GM18505 (cell line): ENCODE measurements at regions not wholly inside any gene's neighbourhood (a gene's known extent, or its start where the extent isn't known, plus 50 kb on each side); places are given as distances from the start of the nearest gene placed in this dataset.

Source experiments
- ATAC-seq: cut with Tn5 transposase; IDR thresholded peaks from one replicate; pipeline ENCODE4 v1.9.1; 2021; ENCODE audit not compliant: unreplicated experiment
- POLR2A ChIP-seq: IDR thresholded peaks from 4 replicates; pipeline ENCODE4 v1.6.1; 2011; ENCODE audit warnings: borderline replicate concordance; ENCODE audit not compliant: insufficient read depth, insufficient read length; ENCODE audit errors: extremely low read depth

- TF ChIP-seq POLR2A = no peak
- ATAC-seq = no peak
Observed at GRCh38 chr3:102092617-102093466, 243.5 kb downstream of the NFKBIZ start.

GRCh38 chr3:102094506-102094905 is 245.2 kb downstream of the NFKBIZ start:
- no peak for TF ChIP-seq POLR2A
- no peak for ATAC-seq

DNA sequence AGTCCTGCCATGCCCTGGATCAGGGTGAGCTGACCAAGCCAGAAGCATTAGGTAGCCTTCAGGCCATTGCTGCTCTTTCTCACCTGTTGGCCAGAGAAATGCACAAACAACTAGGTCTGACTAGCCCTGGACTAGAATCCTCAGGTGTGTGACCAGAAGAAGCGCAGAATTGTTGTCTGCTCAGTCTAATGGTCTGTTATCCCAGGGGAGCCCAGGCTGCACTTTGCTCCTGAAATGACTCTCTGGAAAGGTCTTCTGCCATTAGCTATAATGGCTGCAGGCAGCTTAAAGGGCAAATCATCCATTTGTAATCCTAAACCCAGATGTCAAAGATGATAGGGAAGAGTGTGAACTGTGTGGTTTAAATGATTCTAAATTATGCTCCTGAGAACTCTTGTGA is 246.1 kb downstream of the NFKBIZ start:
- no peak for ATAC-seq
- TF ChIP-seq POLR2A = no peak

GRCh38 chr3:102096066-102096465 is 246.8 kb downstream of the NFKBIZ start:
- ATAC-seq = no peak

DNA sequence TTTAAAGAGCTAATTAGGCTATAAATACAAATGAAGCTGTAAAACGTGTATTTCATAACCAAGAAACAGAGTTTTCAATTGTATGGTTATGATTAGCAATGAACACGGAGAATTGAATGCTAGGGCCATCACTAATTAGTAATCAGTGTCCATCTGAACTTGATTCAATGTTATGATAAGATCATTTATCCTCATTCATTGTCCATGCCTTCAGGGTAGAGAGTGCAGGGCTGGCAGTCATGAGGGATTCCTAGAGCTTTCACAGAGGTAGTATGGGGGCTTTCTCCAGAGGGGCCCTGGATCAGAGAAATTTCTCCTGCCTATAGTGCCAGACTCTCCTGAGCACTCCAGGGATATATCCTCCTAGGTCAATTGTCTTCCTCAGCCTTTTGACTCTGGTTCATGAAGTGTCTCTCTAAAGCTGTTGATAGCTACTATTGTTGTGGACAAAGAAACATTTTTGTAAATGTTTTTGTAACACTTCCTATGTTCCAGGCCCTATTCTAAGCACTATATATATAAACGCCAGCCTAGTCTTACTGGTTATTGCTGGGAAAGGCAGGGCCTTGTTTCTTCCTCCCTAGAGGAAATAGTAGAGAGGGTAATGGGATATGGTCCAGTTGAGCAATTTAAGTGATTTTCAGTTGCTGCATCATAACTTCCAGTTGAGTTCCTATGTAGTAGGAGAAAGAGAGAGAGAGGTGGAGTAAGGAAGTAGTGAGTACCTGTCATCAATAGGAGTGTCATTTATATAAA is 249.0 kb downstream of the NFKBIZ start:
- ATAC-seq = no peak
- TF ChIP-seq POLR2A = no peak

More at GRCh38 chr3:102096066-102096465, 246.8 kb downstream of the NFKBIZ start:
- no peak for TF ChIP-seq POLR2A

- ATAC-seq = no peak
- TF ChIP-seq POLR2A = no peak
Observed at GRCh38 chr3:102099913-102100312, 250.6 kb downstream of the NFKBIZ start.

GRCh38 chr3:102102394-102102793 is 253.1 kb downstream of the NFKBIZ start:
- no peak for TF ChIP-seq POLR2A
- no peak for ATAC-seq

DNA sequence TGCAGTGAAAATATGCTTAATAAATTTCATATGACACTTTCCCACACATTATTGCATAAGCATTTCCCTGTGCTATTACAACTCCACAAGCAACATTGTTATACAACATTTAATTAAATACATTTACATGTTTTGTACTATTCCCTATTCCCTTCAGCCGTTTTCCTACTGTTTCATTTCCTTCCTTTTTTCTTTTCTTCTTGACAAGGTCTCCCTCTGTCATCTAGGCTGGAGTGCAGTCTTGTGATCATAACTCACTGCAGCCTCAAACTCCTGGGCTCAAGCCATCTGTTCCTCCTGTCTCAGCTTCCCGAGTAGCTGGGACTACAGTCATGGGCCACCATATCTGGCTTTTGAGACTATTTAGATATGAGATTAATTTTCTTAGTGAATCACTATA is 254.7 kb downstream of the NFKBIZ start:
- TF ChIP-seq POLR2A = no peak
- no peak for ATAC-seq

DNA sequence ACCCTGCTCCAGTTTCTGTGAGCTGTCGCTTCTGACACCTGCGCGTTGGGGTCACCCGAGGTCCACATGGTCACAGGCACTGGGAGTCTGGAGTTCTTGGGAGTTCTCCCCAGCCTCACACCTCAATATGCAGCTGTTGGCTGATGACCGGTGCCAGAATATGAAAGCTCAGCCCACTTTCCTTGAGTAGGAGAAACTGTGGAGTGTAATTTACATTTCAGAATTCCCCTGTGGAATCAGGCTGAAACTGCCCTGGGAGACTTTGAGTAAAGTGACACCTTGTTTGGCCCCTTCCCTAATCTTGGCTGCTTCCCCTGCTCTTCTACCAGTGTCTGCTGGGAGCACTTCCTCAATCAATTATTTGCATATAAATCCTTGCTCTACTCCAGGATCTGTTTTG is 255.9 kb downstream of the NFKBIZ start:
- ATAC-seq = no peak
- TF ChIP-seq POLR2A = no peak

- no peak for ATAC-seq
Observed at GRCh38 chr3:102106416-102107097, 257.2 kb downstream of the NFKBIZ start.

GRCh38 chr3:102112704-102113230 is 263.5 kb downstream of the NFKBIZ start:
- TF ChIP-seq POLR2A = no peak
- ATAC-seq = no peak

More at GRCh38 chr3:102106416-102107097, 257.2 kb downstream of the NFKBIZ start:
- TF ChIP-seq POLR2A = no peak

DNA sequence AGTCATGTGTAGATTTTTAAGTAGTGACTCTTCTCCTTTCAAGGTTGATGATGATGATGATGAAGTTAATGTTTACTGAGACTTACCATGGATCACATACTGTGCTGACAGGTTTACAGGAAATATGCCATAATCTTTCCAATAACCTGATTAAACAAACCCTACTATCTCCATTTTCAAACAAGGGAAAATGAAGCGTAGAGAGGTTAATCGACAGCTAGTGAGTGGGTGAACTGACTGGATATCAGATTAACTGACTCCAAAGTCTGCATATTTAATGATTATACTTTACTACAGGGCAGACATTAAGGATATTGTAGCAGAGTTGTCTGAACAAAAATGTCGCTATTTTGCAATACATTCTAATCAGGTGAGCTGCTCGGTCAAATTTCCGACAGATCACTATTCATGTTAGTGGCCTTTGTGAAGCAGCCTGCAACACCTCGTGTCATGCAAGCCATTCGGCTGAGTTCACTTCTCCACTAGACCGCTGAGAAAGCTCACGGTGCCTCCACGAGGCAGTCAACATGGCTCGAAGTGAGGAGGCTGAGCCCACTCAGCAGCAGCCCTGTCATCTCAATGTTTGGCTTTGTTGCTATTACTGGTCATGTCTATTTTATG is 264.2 kb downstream of the NFKBIZ start:
- no peak for ATAC-seq
- no peak for TF ChIP-seq POLR2A

- no peak for ATAC-seq
- no peak for TF ChIP-seq POLR2A
Observed at GRCh38 chr3:102114264-102114979, 265.1 kb downstream of the NFKBIZ start.

- TF ChIP-seq POLR2A = no peak
Observed at GRCh38 chr3:102122527-102122926, 273.2 kb downstream of the NFKBIZ start.

More at GRCh38 chr3:102122527-102122926, 273.2 kb downstream of the NFKBIZ start:
- no peak for ATAC-seq
